NCI-H2227 treated with DMSO at 0.1 percent for 48 hours (cell line): ENCODE measurements at regions not wholly inside any gene's neighbourhood (a gene's known extent, or its start where the extent isn't known, plus 50 kb on each side); places are given as distances from the start of the nearest gene placed in this dataset.

Experiments
- DNase-seq: peaks from one replicate; lab custom pipeline; 2025; lab: John Stamatoyannopoulos, UW

DNA sequence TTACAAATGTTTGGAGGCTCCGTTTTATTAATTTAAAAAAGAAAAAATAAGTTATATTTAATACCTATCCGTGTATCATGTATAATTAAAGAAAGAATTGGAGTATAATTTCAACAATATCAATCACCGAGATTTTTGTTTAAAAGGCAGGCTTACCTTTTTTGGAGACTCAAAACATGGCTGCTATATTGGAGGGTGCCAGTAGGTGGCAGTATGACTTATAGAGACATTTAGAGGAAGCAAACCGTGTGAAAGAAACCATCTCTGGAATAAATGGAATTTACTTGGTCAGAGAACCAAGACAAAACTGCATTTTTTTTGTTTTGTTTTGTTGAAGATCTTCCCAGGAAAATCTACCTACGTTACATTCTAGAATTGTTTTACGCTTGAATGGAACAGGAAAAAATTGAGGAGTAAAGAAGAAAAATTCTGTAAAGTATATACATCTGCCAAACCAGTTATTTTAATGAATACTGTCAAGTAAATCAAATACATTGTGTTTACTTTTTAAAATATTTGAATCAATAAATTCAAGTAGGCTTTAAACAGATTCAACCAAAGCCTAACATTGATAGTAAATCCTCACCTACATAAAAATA is 802.6 kb upstream of the ALCAM start:
- no peak for DNase-seq

DNA sequence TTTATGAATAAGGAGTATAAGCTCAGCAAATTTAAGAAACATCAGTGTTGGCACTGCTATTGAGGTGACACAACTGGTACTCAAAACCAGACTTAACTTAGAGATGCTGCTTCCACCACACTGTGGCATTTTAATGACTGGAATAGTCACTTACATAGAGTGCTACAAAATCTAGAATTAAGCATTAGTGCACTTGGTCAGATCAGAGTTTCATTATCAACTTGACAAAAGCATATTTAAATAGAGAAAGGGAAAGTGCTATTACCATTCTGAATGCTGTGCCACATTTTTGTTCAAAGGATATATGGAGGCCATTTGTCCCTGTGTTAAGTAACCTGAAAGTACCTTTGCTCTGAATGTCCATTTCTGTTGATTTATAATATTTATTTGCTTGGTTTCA is 800.7 kb upstream of the ALCAM start:
- DNase-seq = no peak

DNA sequence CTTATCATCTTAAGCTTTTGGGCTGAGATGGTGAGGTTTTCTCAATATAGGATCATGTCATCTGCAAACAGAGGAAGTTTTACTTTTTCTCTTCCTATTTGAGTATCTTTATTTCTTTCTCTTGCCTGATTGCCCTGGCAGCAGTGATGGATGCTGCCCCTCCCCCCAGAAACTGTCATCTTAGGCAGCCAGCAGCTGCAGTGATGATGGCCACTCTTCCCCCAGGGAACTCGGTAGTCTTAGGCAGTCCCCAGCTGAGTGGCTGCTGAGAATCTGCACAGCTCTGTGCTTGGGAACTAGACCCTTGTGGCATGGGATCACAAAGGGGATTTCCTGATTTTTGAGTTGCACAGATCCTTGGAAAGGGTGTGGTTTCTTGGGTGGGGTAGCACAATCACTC is 791.1 kb upstream of the ALCAM start:
- DNase-seq = no peak

DNA sequence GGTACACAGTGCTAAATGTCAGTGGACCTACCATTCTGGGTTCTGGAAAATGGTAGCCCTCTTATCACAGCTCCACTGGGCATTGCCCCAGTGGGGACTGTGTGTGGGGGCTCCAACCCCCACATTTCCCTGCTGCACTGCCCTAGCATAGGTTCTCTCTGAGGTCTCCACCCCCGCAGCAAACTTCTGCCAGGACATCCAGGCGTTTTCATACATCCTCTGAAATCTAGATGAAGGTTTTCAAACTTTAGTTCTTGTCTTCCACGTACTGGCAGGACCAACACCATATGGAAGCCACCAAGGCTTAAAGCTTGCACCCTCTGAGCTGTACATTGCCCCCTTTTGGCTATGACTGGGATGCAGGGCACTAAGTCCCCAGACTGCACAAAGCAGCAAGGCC is 788.2 kb upstream of the ALCAM start:
- no peak for DNase-seq

DNA sequence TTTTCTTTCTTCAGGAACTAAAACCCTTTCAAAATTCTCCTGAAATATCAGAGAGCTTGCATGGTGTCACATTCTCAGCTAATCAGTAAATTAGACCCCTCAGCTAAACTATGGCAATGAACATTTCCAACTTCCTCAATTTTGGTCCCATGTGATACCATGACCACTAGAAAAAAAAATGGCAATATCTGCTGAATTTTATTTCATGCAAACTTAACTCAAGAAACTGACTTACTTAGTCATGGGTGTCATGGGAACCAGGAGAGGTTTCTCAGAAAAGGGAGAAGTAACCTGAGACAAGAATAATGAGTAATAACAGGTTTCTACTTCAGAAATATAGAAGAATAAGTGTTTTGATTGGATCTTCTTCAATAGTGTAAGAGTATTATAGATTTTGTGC is 784.6 kb upstream of the ALCAM start:
- DNase-seq = no peak

DNA sequence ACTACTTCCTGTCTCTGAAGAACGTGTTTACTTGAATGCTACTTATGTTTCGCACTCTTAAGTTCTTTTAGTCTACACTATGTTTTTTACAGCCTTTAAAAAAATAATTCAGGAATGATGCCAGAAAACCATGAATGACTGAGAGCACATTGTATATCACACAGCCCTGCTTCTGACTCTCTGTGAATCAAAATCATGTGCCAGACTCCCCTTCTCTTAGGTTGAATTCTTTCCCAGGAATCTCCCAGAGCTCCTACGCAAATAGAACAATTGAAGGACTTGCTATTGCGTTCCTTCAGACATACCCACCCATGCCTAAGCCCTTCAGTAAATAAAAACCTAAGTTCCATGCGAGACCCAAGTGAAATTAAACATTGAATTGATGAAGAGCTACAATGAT is 782.0 kb upstream of the ALCAM start:
- DNase-seq = no peak

DNA sequence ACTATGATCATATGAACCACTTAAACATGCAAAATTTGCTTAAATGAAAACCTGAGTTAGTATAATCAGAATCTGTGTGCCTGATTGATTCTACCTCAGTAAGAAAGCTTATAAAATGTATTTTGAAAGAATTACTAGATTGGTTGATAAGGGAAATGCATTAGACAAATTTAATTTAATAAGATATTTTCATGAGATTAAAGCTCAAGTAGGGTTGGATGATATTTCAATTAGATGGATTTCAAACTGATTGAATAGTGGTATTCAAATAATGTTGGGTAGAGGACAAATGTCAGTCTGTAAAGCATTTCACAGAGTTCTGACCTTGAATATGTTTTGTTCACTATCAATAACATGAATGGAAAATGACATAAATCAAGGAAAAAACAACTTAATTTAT is 780.4 kb upstream of the ALCAM start:
- DNase-seq = no peak

DNA sequence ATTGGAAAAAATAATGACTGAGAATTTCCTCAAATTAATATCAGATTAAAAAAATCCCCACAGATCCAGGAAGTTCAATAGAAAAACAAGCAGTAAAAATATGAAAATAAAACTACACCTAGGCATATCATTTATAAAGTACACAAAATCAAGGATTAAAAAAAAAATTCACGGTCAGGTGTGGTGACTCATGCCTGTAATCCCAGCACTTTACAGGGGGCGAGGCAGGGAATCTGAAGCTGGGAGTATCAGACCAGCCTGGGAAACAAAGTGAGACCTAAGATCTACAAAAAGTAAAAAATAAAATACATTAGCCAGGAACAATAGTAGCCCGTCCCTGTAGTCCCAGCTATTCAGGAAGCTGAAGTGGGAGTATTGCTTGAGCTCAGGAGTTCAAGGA is 778.3 kb upstream of the ALCAM start:
- DNase-seq = no peak

DNA sequence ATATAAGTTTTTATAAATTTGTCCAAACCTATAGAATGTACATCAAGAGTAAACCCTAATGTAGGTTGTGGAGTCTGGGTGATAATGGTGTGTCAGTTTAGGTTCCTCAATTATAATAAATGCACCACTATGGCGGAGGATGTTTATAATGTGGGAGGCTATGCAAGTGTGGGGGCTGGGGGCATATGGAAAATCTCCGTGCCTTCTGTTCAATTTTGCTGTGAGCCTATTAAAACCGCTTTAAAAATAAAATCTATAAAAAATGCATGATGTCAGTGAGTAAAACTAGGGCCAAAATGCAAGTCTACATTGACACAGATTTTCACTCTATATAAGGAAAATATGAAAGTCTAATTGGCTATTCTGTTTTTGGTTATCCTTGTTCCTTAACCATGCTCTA is 774.9 kb upstream of the ALCAM start:
- DNase-seq = no peak

DNA sequence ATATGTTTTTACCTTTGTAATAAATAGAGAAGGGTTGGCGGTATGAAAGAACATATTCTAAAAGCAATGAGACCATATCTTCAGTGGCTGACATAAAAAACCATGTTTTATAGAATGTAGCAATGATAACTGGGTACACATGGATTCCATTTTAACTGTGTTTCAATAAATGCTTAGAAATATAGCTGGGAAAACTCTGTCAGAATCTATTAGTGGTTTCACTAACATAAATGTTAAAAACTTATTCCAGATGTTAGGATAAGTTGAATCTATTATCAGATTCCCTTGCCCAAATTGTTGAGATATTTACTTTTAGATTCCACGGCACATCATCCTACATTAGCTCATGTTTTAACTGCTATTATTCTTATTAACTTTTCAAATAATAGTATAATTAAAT is 772.2 kb upstream of the ALCAM start:
- no peak for DNase-seq

DNA sequence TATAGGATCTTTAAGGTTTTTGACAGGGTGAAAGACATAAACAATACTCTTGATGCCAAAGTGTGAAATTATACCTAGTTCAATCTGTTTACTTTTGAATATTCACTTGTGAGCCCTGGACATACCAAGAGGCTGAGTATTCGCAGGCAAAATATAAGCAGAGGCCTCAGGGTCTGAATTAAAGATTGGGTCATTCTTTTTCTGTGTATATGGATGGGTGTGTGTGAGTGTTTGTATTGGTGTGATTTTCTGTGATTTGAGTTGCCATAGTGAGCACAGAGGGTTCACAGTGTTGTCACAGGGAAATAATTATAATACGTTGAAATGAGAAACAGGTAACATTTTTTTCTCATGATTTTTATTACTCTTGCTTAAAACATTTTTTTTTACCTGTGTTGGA is 770.7 kb upstream of the ALCAM start:
- DNase-seq = no peak

DNA sequence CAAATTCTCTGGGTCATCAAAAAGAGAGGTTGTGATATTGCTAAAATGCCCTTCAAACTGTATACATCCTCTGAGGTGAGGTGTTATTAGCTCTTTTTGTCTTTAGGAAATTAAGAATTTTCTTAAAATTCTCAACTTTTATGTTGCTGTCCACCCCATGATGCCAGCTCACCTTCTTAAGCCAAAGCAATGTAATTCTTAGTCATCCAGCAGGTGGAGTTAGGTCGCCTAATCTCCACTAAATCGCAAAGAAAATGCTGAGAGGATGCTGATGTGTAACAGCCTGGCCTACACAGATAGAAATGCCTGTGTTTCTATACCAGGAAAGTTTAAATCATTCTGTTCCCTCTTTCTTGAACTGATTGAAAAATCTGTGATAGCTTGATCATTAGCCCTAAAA is 770.2 kb upstream of the ALCAM start:
- DNase-seq = no peak

DNA sequence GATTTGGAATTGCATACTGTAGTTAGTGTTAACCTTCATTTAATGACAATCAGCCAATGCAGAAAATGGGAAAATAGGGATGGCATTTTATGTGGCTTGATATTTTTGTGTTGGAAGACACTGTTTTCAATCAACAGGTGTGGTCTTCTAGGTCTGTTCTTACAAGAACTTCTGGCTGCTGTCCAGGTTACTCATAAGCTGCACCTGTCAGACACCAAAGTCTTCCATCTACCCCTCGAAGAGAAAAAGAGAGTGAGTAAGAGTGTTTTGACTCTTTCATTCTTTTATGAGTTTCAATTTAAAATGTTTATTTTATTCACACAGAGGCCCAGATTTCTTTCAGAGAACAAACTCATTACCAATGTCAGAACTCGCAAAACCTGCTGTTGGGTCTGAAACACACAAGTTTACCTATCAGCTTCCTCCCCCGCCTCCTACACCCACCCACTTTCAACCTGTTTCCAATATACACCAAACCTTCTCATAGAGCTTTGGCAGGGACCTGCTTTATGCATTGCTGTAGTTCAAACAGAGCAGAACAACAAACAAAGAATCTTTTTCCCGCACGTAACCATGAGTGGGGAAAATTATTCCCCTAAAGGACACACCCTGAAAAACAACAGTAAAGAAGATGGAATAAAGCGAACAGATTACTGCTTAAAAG is 767.7 kb upstream of the ALCAM start:
- DNase-seq = no peak

DNA sequence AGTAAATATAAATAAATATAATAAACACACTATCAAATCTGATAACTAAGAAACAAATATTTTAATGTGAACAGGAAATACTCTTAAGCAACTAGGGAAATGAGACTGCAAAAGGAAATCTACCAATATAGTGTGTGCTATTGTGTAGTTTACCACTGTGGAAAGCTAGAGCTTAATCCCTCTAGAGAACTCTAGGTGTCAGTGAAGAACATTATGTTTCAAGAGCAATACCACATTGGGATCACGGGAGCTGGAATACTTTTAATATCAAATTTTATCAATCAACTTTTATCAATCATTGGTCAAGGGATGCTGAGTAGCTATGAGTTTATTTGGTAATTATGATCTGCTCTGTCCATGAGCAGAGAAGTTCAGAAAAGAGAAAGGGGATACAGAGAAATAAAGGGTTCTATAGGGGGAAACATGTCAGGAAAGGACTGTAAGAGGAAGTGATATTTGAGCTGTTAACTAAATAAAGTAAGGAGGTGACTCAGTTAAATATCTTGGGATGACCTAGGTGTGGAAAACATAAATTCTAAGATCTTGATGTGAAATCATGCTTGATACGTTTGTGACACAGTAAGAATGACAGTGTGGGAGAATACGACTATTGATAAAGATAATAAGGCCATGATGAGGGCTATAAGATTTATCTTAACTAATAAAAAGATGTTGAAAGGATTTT is 762.2 kb upstream of the ALCAM start:
- no peak for DNase-seq

DNA sequence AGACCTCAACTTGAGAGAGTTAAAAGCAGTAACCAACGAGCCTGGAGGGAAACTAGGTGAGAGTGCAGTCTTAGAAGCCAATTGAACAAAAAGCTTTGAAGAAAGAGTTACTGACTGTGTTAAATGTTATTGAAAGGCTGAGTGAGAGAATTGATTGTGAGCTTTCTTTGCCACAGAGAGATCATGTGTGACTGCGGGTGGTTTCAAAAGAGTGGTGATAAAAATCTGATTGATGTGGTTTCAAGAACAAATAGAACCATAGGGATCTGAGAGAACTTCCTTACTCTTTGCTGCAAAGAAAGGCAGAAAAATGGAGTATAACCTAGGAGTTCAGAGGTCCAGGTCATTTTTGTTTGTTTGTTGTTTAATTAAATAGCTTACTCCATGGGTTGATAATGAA is 759.9 kb upstream of the ALCAM start:
- DNase-seq = no peak

DNA sequence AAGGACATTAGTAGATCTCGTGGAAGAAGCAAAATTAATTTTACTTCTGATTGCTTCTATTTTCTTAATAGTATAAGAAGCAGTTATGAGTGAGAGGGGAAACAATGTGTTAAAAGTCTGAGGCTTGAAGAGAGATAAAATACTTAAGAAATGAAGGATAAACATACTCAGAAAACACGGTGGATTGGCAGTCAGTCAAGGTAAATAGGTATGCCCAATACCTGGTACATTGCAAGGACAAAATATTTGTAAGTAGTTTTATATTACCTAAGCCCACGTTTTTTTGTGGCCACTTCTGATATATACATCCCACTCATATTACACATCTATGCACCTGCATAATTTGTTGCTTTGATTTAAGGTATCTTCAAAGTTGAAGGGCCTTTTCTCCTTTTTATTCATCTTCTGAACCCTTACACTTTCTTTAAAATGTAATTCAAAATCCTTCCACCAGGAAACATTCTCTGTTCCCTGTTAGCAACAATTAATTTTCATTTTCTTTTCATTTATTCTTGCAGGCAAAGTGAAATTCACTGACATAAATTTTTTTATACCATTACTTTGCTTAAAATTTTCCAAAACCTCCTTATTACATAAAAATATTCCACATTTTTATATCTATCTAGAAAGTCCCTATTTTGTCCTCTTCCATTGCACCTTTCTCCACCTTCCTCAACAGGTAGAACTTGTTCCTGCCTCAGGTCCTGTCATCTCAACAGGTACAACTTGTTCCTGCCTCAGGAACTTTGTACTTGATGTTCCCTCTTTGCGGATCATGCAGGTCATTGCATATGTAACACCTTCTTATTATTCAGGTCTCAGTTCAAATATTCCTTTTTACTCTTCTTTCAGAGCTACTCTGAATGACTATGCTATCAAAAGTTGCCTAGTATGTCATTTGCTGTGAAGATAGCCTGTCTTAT is 755.7 kb upstream of the ALCAM start:
- no peak for DNase-seq

DNA sequence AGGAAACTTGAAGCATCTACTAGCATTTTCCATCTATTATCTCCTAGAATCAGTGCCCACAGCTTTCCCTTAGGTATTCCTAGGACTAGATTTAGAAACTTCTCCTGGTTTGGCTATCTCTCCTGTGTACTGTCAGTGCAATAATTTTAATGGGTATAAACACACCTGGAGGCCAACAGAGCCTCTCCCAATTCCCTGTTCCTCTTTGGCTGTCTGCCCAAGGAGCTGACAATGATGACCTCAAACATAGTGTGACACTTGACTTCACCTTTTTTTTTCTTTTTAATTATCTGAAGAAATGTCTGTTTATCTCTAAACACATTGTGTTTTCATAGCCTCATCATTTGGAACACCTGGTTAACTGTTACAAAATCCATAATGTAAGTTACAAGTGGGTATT is 754.5 kb upstream of the ALCAM start:
- no peak for DNase-seq

DNA sequence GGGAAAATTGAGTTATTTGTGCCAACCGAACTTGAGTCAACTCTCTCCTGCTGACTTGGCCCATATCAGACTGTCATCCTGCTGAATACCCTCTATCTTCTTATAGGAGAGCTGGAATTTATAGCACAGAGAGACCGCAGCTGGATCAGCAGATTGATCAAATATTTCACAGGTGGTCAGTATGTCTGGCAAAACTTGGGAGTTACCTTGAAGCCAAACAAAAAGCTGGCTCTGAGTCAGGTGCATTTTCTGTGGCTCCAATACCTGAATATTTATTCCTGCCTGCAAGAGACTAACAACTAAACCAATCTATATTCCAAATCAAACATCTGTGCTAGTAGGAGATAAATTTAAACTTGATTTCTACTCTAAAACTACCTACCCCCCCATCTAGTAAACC is 752.1 kb upstream of the ALCAM start:
- no peak for DNase-seq

DNA sequence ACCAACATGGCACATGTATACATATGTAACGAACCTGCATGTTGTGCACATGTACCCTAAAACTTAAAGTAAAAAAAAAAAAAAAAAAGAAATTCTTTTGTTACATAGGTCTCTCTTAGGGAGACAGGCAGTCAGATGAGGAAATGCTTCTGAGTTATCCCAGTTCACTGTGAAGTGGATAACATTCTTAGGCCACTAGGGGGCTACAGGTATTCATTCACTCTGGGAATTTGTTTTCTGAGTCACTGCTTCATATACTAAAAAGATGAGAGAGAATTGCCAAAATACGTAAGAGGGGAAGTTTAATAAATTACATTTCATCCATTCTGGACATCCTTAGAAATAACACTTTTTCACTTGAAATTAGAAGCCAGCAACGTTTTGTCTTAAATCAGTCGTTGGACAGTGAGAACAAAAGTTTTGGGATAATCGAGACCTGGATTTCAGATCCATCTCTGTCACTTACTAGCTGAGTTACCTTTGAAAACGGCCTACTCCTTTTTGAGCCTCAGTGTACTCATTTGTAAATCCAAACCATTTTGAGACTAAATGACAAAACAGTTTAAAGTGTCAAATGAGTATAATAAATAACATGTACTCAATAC is 738.4 kb upstream of the ALCAM start:
- DNase-seq = no peak

DNA sequence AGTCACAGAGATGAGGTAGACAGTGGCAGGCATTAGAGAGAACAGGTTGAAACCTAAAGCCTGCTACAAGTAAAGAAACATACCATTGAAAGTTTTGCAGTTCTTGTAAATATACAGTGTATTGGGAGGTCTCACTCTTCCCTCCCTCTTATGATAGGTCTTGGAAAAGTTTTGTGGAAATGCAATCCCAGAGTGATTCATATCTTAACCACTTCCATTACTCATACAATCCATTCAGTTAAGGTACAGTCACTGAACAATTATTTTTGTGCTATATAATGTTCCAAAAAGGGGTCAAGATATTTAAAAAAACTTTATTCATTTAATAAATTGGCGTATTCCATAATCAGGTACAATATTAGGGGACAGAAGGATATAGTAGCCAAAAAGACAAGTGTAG is 737.7 kb upstream of the ALCAM start:
- DNase-seq = no peak

DNA sequence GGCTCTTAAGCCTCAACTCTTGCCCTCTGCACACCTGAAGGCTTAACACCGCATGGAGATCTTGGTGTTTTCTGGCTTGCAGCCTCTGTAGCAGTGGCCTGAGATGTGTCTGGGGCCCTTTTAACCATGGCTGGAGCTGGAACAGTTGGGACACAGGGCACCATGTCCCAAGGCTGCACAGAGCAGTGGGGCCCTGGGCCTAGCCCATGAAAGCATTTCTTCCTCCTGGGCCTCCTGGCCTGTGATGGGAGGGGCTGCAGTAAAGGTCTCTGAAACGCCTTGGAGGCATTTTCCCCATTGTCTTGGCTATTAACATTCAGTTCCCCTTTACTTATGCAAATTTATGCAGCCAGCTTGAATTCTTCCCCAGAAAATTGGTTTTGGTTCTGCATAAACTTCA is 735.5 kb upstream of the ALCAM start:
- no peak for DNase-seq

DNA sequence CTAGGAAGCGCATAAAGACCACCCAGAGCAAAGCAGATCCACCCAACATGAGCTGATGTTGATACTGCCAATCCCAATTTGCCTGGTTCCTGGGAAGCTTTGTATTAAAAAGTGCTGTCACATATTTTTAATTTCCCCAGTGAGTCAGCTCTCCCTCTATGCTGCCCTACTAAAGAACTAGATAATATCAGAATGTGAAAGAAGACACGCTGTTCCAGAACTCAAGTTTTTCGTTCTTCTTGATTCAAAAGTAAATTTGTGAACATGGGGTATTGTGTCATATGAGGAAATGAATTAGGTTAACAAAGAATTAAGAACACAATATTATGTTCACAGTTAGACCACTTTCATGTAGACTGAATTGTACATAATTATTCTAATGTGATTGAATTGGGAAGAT is 734.2 kb upstream of the ALCAM start:
- DNase-seq = no peak
